Neural cell (in vitro differentiated cells): ENCODE measurements at regions not wholly inside any gene's neighbourhood (a gene's known extent, or its start where the extent isn't known, plus 50 kb on each side); places are given as distances from the start of the nearest gene placed in this dataset.
A peak's percentile ranks its signal among the peaks of the same experiment; 100 is the strongest.

Source experiments
- H2AFZ ChIP-seq: fragments of 200-600, 300-800 bp; sonication (generic), shearing (Covaris generic); 2 replicates; pipeline ENCODE4 v1.6.0; 2014; ENCODE audit warnings: low read depth, mild to moderate bottlenecking, antibody characterized with exemption, low read length, moderate library complexity
- H3F3A ChIP-seq: fragments of 200-600 bp; shearing (Covaris generic); 2 replicates; pipeline ENCODE4 v1.6.1; 2016; ENCODE audit warnings: mild to moderate bottlenecking, moderate library complexity, mixed read lengths, antibody characterized with exemption, low read length; ENCODE audit not compliant: insufficient read depth, poor library complexity, severe bottlenecking
- H3K27ac ChIP-seq: fragments of 200-600, 300-800 bp; sonication (generic), shearing (Covaris generic); 2 replicates; pipeline ENCODE4 v1.5.1; 2014; ENCODE audit warnings: mild to moderate bottlenecking, low read length, moderate library complexity
- H3K27me3 ChIP-seq: fragments of 300-800, 200-600 bp; sonication (generic), shearing (Covaris generic); 2 replicates; pipeline ENCODE4 v1.6.0; 2014; ENCODE audit warnings: mild to moderate bottlenecking, low read depth, low read length, moderate library complexity; ENCODE audit not compliant: insufficient read depth
- H3K36me3 ChIP-seq: fragments of 300-800, 200-600 bp; sonication (generic), shearing (Covaris generic); 2 replicates; pipeline ENCODE4 v1.5.1; 2014; ENCODE audit warnings: mild to moderate bottlenecking, antibody characterized with exemption, low read length, moderate library complexity; ENCODE audit not compliant: insufficient read depth
- H3K4me2 ChIP-seq: fragments of 300-800, 200-600 bp; sonication (generic), shearing (Covaris generic); 2 replicates; pipeline ENCODE4 v1.6.0; 2014; ENCODE audit warnings: mild to moderate bottlenecking, low read length
- H3K4me3 ChIP-seq: fragments of 300-800, 200-600 bp; sonication (generic), shearing (Covaris generic); 2 replicates; pipeline ENCODE4 v1.5.1; 2014; ENCODE audit warnings: mild to moderate bottlenecking, low read length, moderate library complexity
- H3K79me2 ChIP-seq: fragments of 200-600 bp; shearing (Covaris generic); replicated peaks from 2 replicates; pipeline ENCODE4 v1.6.0; 2014; ENCODE audit warnings: mild to moderate bottlenecking, low read length, moderate library complexity; ENCODE audit not compliant: insufficient read depth
- H3K9ac ChIP-seq: fragments of 300-800, 200-600 bp; sonication (generic), shearing (Covaris generic); 2 replicates; pipeline ENCODE4 v1.6.1; 2016; ENCODE audit warnings: mild to moderate bottlenecking, low read length, mixed read lengths
- H3K9me2 ChIP-seq: fragments of 200-600 bp; shearing (Covaris generic); 2 replicates; pipeline ENCODE4 v1.6.1; 2016; ENCODE audit warnings: mild to moderate bottlenecking, low read length, mixed read lengths; ENCODE audit not compliant: insufficient read depth
- H3K9me3 ChIP-seq: fragments of 200-600, 300-800 bp; sonication (generic), shearing (Covaris generic); 2 replicates; pipeline ENCODE4 v1.6.1; 2016; ENCODE audit warnings: mild to moderate bottlenecking, mixed run types, low read length, moderate library complexity, mixed read lengths
- H4K20me1 ChIP-seq: fragments of 200-600 bp; shearing (Covaris generic); 2 replicates; pipeline ENCODE4 v1.6.1; 2016; ENCODE audit warnings: mild to moderate bottlenecking, mixed run types; ENCODE audit not compliant: insufficient read depth
- CTCF ChIP-seq: fragments of 450-650 bp; IDR thresholded peaks from 2 replicates; pipeline ENCODE4 v1.5.1; 2014; ENCODE audit warnings: antibody characterized with exemption, mild to moderate bottlenecking, moderate library complexity; ENCODE audit not compliant: poor library complexity, severe bottlenecking
- EP300 ChIP-seq: fragments of 450-650 bp; conservative IDR thresholded peaks from 2 replicates; pipeline ENCODE4 v1.6.1; 2014; ENCODE audit warnings: antibody characterized with exemption, mild to moderate bottlenecking, moderate library complexity; ENCODE audit not compliant: poor library complexity, severe bottlenecking
- EZH2 ChIP-seq: fragments of 200-600, 300-800 bp; shearing (Covaris generic), sonication (generic); IDR thresholded peaks from 2 replicates; pipeline ENCODE4 v1.6.1; 2014; ENCODE audit warnings: antibody characterized with exemption, low read length, borderline replicate concordance, mild to moderate bottlenecking; ENCODE audit not compliant: insufficient read depth, poor library complexity, severe bottlenecking
- MXI1 ChIP-seq: fragments of 450-650 bp; conservative IDR thresholded peaks from 2 replicates; pipeline ENCODE4 v1.6.1; 2014; ENCODE audit warnings: antibody characterized with exemption, mild to moderate bottlenecking; ENCODE audit not compliant: poor library complexity, severe bottlenecking
- POLR2AphosphoS5 ChIP-seq: IDR thresholded peaks from 2 replicates; pipeline ENCODE4 v1.6.1; 2012
- RAD21 ChIP-seq: fragments of 450-650 bp; conservative IDR thresholded peaks from 2 replicates; pipeline ENCODE4 v1.6.1; 2014; ENCODE audit warnings: antibody characterized with exemption, mild to moderate bottlenecking, moderate library complexity
- SMC3 ChIP-seq: fragments of 450-650 bp; conservative IDR thresholded peaks from 2 replicates; pipeline ENCODE4 v1.6.1; 2014; ENCODE audit warnings: antibody characterized with exemption, mild to moderate bottlenecking, moderate library complexity; ENCODE audit not compliant: poor library complexity
- TAF1 ChIP-seq: IDR thresholded peaks from 2 replicates; pipeline ENCODE4 v1.6.1; 2012; ENCODE audit warnings: low read depth
- TF ChIP-seq, protein P1 (sequence below): IDR thresholded peaks from 2 replicates; pipeline ENCODE4 v1.6.1; 2012; ENCODE audit warnings: borderline replicate concordance

- Histone ChIP-seq H4K20me1 (no peaks in the 10 kb centered on the region), H3K79me2 (no peaks in the 10 kb centered on the region)
Observed at GRCh38 chr9:38322937-38323336, 69.6 kb upstream of the ALDH1B1 start.

GRCh38 chr9:38319496-38320173 lies 72.9 kb upstream of the ALDH1B1 start:
- Histone ChIP-seq H3K9me3 (no peaks in the 10 kb centered on the region), H3K27ac (peak overlapping the region; percentile 38), H3K27me3 (no peaks in the 10 kb centered on the region), H3K4me3 (no peak overlapping the region), H3F3A (no peaks in the 10 kb centered on the region), H3K36me3 (no peaks in the 10 kb centered on the region), H3K9me2 (no peaks in the 10 kb centered on the region), H3K79me2 (no peaks in the 10 kb centered on the region), H3K9ac (no peak overlapping the region), H4K20me1 (no peaks in the 10 kb centered on the region), H3K4me2 (peak overlapping the region; percentile 6), H2AFZ (no peak overlapping the region)
- TF ChIP-seq, protein P1, sequence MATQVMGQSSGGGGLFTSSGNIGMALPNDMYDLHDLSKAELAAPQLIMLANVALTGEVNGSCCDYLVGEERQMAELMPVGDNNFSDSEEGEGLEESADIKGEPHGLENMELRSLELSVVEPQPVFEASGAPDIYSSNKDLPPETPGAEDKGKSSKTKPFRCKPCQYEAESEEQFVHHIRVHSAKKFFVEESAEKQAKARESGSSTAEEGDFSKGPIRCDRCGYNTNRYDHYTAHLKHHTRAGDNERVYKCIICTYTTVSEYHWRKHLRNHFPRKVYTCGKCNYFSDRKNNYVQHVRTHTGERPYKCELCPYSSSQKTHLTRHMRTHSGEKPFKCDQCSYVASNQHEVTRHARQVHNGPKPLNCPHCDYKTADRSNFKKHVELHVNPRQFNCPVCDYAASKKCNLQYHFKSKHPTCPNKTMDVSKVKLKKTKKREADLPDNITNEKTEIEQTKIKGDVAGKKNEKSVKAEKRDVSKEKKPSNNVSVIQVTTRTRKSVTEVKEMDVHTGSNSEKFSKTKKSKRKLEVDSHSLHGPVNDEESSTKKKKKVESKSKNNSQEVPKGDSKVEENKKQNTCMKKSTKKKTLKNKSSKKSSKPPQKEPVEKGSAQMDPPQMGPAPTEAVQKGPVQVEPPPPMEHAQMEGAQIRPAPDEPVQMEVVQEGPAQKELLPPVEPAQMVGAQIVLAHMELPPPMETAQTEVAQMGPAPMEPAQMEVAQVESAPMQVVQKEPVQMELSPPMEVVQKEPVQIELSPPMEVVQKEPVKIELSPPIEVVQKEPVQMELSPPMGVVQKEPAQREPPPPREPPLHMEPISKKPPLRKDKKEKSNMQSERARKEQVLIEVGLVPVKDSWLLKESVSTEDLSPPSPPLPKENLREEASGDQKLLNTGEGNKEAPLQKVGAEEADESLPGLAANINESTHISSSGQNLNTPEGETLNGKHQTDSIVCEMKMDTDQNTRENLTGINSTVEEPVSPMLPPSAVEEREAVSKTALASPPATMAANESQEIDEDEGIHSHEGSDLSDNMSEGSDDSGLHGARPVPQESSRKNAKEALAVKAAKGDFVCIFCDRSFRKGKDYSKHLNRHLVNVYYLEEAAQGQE = no peak
- TF ChIP-seq EZH2 = no peak

More at GRCh38 chr9:38322937-38323336, 69.6 kb upstream of the ALDH1B1 start:
- H3K4me2 ChIP-seq = no peak overlapping the region
- H3K4me3 ChIP-seq = no peak overlapping the region
- TF ChIP-seq MXI1 = no peak
- no peak for TF ChIP-seq SMC3
- no peak for TF ChIP-seq EP300
- no peak for TF ChIP-seq TAF1
- no peak for TF ChIP-seq CTCF
- no peak for TF ChIP-seq EZH2
- TF ChIP-seq RAD21 = no peak
- TF ChIP-seq POLR2AphosphoS5 = no peak
- TF ChIP-seq, protein P1 = no peak
- H3K9ac ChIP-seq = no peak overlapping the region
- H3K27me3 ChIP-seq = no peaks in the 10 kb centered on the region
- no peak overlapping the region for H2AFZ ChIP-seq
- H3F3A ChIP-seq = no peaks in the 10 kb centered on the region
- no peaks in the 10 kb centered on the region for H3K9me2 ChIP-seq
- H3K36me3 ChIP-seq = no peaks in the 10 kb centered on the region
- H3K27ac ChIP-seq = no peak overlapping the region
- H3K9me3 ChIP-seq = no peaks in the 10 kb centered on the region
